H54 (cell line): ENCODE measurements at regions not wholly inside any gene's neighbourhood (a gene's known extent, or its start where the extent isn't known, plus 50 kb on each side); places are given as distances from the start of the nearest gene placed in this dataset.

Source experiments
- DNase-seq: peaks from one replicate; pipeline ENCODE4 v3.0.0; 2011; ENCODE audit warnings: low spot score, mixed read lengths; ENCODE audit not compliant: insufficient read length
- FAIRE-seq: peaks from 3 replicates; lab custom pipeline; 2011; peaks lifted over from hg19 to GRCh38; lab: Jason Lieb, UNC
- POLR2A ChIP-seq: IDR thresholded peaks from 2 replicates; pipeline ENCODE4 v1.6.1; 2011; ENCODE audit warnings: low read depth, mild to moderate bottlenecking, low read length

DNA sequence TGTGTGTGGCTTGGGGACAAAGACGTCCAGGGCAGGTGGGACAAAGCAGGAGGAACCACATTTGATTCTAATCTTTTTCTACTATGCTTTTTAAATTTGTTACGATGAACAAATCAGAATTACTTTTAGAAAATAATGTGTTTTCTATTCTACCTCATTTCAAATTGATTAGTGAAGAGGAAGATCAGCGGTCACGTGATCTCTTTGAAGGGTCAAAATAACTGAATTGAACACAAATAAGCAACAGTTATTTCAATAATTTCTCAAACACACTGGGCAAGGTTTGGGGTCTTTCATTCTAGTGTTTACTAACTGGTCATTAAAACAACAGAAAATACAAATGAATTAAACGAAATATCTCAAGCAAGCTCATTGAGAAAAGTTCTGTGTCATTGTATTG lies 773.0 kb upstream of the IGFBP3 start:
- no peak for FAIRE-seq
- no peak for TF ChIP-seq POLR2A
- no peak for DNase-seq

DNA sequence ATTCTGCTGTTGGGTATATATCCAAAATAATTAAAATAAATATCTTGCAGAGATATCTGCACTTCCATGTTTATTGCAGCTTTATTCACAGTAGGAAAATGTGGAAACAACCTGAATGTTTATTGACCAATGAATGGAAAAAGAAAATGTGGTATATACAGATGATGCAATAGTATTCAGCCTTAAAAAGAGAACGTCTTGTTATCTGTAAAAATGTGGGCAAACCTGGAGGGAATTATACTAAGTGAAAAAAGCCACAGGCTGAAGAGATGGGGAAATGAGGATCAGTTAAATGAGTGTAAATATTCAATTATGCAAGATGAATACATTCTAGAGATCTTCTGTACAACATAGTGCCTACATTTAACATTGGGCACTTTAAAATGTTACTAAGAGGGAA lies 766.1 kb upstream of the IGFBP3 start:
- no peak for FAIRE-seq
- TF ChIP-seq POLR2A = no peak
- no peak for DNase-seq

DNA sequence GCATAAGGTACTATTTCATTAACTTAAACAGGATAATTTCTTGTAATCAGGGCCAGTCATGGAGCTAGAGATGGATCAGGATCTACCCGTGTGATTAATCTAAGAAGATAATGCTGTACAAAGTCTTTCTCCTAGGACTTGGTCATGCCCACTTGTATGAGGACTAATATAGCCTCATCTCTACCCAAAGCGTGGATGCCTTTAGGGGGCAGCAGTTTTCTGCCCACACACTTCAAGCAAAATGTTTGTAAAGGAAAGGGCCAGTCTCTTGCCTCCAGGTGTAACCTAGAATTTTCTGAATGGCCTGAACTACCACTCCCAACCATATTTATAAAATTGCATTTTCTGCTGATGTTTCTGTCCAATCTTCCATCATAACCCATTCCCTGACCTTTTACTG lies 764.0 kb upstream of the IGFBP3 start:
- no peak for FAIRE-seq
- TF ChIP-seq POLR2A = no peak
- no peak for DNase-seq

DNA sequence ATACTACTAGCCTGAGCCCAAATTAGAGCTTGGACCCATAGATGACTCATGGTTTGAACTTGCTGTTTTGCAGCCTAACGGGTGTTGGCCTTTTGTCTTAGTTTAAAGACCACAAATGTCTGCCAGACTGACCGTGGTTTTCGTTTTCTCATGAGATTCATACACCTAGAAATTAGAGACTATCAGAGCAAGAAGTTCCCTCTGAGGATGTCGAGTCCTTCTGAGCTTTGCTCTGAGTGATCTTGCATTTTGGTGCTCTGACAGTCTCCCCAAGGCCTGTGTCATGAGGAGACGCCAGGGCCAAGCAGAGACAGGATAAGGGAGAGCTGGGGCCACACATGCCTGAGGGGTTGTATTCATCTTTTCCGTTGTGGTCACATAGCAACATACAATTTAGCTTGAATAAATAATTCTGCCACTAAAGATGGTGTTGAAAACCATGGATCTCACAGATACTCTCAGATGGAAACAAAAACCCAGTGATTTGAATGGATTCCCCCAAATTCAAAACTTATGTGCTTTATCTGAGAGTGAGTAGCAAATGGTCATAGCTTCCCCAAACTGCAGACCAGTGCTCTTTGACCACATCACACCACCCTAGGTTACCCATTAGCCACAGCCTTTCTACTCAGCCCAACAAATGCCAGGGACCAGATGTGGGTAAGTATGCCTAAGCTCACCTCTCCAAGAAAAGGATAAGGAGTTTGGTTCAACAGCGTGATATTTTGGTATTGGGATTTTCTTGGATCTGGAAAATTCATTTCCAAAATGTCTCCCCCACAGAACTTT lies 762.0 kb upstream of the IGFBP3 start:
- DNase-seq (peak; percentile 27), FAIRE-seq (peak; percentile 50)
- TF ChIP-seq POLR2A = peak; percentile 25; the same call in 1 of the 2 replicates

DNA sequence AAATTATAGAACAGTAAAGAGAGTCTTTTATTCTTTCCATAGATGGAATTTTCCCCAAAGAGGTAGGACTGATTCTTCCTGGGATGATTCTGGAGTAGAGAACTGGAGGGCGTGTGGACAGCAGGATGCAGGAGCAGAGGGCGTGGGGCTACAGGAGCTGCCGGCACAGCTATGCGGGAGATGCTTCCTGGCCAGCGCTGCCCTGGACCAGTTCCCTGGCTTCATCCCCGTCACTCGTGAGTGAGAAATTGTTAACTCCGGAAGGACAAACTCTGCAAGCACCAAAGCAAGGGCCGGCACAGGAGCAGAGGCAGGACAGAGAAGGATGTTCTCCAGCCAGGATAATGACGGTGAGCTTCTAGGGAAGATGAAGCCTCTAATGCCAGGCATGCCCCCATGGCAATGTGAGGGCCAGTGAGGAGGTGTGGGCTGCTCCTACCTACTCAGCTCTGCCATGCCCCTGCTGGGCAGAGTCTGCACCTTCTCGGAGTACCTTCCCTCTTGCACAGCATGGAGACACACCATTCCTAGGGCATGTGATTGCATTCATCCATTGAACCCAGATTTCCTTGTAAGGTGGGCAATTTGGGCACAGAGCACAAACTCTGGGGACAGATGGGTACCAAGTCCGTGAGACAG lies 760.9 kb upstream of the IGFBP3 start:
- FAIRE-seq = no peak

DNA sequence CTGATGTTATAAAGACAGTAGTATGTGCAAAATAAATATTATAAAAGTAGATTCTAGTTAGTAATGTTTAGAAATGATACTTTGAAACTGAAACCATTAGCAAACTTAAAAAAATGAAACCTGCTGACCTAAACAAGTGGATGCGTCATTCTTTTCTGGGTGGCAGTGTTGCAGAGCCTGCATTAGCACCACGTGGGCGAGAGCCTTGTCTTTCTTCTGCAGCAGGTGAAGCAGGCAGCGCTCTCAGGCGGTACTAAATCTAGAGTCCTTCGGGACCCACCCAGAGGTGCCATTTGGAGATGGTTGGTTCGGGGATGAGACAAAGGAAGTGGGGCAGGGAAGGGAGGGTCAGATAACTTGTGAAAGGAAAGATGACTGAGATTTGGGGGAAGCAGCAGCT lies 759.1 kb upstream of the IGFBP3 start:
- TF ChIP-seq POLR2A = no peak
- DNase-seq (peak; percentile 43), FAIRE-seq (no peak)

More for the DNA sequence above, 760.9 kb upstream of the IGFBP3 start:
- DNase-seq = no peak
- TF ChIP-seq POLR2A = no peak

DNA sequence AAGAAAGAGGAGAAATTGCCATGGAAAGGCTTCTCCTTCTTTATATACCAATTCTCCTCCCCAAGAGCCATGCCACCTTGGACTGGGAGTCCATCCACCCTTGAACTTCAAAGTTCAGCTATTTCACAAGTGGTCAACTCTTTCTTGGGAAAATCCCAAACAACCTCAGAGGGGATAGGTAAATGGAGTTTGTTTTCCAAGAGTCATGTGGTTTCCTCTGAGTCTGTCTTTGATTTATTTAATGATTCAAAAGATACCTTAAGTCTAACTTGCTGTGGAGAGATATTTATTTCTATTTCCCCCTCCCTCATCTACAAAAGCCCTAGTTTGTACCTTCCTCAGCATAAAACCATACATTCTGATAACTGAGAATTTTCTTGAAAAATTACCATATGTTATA lies 758.6 kb upstream of the IGFBP3 start:
- DNase-seq (no peak), FAIRE-seq (no peak)
- no peak for TF ChIP-seq POLR2A

DNA sequence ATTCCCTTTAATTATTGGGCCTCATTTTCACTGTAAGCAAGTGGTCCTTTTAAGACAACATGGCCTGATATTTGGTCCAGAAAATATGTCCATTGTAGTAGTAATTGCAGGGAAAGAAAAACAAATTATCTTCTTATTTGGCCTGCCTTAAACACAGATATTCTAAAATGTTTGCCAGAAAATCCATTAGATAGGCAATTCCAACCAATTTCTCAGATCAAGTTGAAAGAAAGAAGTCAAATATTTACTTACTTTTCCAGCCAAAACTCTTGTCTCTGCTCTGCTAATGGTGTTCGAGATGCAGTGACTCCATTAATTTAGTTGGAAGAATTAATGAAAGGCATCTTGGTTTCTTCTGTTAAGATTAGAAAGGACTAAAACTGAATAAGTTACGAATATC lies 757.3 kb upstream of the IGFBP3 start:
- DNase-seq (no peak), FAIRE-seq (no peak)

DNA sequence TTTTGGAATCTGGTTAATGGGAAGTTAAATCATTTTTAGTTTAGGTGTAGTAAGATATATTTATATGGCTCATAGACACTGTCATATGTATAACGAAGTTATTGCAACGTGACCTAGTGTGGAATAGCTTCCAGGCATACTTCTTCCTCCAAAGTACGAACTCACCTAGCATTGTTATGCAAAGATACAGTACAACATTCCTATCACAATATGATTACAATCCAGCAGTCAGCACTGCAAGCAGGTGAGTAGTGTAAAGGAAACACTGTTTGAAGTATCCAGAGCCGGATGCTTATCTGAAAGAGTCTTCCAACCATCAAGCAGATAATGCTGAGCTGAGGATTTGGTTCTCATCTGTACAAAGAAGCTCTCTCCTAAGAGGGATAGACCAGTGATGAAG lies 754.4 kb upstream of the IGFBP3 start:
- FAIRE-seq (no peak), DNase-seq (no peak)
- no peak for TF ChIP-seq POLR2A

More for the DNA sequence above, 757.3 kb upstream of the IGFBP3 start:
- TF ChIP-seq POLR2A = no peak

DNA sequence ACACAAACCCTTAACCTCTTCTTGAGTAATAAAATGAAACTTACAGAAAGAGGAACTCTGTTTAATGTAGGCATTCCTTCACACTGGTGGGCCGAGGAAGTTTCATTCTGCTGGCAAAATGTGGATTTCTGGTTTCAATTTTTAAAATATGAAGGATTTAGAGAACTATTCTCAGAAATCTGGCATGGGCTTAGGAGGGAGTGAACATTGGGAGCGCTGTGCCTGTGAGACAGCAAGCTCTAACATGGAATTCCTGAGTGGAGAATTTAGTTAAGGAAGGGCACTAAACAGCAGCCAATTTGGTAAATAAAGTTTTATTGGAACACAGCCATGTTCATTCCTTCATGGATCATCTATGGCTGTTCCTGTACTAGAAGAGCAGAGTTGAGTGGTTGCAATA lies 751.8 kb upstream of the IGFBP3 start:
- no peak for FAIRE-seq
- DNase-seq = no peak
- TF ChIP-seq POLR2A = no peak

DNA sequence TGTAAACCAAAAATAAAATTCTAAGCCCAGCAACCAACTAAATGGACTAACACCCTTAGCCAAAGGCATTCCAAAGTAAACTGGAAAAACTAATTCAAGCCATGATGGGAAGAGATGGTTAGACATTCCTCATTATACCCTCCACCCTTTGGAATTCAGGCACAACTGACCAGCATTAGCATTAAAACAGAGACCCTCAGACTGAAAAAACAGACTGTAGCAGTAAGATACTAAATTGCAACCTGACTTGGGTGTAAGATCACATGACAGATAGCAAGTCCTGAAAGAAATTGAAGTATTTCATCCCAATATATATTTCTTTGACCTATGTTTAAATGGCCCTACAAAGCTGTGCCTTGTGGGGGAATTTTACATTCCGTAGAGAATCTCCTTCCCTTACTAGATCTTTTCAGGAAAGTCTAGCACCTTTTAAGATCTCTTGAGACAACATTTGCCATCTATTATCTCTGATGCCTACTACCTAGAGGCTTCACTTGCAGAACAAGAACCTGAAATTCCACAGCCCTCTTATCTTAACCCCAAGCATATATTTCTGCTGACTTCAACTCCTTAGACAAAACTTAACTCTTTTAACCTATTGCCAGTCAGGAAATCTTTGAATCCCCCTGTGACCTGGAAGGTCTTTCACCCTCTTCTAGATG lies 750.2 kb upstream of the IGFBP3 start:
- DNase-seq (no peak), FAIRE-seq (no peak)
- TF ChIP-seq POLR2A = no peak

DNA sequence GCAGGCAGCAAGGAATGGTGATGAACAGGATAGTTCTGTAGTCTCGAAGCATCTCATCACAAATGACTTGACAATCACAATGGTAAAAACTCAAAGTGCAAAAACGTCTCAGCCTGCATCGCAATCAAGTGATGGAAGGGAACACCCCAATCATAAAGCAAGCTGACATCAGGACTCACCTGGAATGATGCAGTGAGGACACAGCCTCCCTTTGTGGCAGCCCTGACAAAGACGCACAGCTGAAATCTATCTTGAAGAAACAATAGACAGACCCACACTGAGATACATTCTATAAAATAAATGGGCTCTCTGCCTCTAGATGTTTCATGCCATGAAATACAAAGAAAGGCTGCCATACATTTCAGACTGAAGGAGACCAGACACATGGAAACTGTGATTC lies 748.0 kb upstream of the IGFBP3 start:
- DNase-seq (no peak), FAIRE-seq (no peak)
- TF ChIP-seq POLR2A = no peak

DNA sequence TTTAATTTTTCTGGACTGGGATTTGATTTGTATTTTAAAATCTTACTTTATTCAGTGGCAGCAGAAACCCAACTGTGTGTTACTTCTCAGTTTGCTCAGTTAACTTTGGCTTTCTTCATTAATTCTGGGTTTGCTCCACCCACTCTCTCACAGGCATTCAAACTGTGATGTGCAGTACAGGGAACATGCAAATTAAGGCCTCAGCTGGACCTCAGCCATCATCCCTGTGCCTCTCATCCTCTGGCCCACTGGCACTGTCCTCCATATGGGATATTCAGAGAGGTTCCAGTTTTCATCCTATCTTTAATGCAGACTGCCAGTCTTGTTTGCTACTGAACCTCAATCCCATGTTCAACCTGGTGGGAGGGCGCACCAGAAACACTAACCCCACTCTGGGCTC lies 743.4 kb upstream of the IGFBP3 start:
- no peak for DNase-seq

DNA sequence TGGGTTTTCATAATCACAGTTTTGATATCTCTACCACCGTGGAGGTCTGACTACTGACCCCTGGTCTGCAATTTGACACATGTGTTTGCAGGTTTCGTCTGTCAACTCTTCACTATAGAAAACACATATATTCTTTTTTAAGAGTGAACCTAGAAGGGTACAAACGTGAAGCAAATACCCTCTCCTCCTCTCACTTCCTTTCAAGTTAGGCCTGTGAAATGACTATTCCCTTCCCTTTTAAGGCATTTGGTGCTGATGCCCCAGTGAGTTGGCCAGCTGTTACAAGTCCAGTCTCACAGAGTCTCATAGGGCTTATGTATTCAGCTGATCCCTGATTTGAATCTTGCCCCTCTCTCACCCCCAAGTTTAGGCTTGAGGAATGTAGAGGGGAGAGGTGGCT lies 742.0 kb upstream of the IGFBP3 start:
- no peak for DNase-seq
- FAIRE-seq = no peak
- no peak for TF ChIP-seq POLR2A

More for the DNA sequence above, 743.4 kb upstream of the IGFBP3 start:
- FAIRE-seq = no peak
- TF ChIP-seq POLR2A = no peak
